ENCODE measurements at regions not wholly inside any gene's neighbourhood (a gene's known extent, or its start where the extent isn't known, plus 50 kb on each side); places are given as distances from the start of the nearest gene placed in this dataset.

GRCh38 chr16:63618896-63619485 is 1502.9 kb downstream of the CDH11 start:
- no peak overlapping the region for H3K27ac ChIP-seq
- no peak for DNase-seq
- H3K4me3 ChIP-seq: no peak overlapping the region
- H3K36me3 ChIP-seq: no peaks in the 10 kb centered on the region
- H3K4me1 ChIP-seq: peaks cover 0 to 15% (median 0%) of the 10 kb centered on the region in 4 donors
- H3K9me3 ChIP-seq: no peaks in the 10 kb centered on the region
- no peak for TF ChIP-seq CTCF (IDR thresholded peaks at IDR 0.05)
- H3K27me3 ChIP-seq: peaks cover 0 to 17% of the 10 kb centered on the region in 2 donors
- intact Hi-C loops (cut with DNase I; ENCODE audit: low total_unique reads): no loop called here

DNA sequence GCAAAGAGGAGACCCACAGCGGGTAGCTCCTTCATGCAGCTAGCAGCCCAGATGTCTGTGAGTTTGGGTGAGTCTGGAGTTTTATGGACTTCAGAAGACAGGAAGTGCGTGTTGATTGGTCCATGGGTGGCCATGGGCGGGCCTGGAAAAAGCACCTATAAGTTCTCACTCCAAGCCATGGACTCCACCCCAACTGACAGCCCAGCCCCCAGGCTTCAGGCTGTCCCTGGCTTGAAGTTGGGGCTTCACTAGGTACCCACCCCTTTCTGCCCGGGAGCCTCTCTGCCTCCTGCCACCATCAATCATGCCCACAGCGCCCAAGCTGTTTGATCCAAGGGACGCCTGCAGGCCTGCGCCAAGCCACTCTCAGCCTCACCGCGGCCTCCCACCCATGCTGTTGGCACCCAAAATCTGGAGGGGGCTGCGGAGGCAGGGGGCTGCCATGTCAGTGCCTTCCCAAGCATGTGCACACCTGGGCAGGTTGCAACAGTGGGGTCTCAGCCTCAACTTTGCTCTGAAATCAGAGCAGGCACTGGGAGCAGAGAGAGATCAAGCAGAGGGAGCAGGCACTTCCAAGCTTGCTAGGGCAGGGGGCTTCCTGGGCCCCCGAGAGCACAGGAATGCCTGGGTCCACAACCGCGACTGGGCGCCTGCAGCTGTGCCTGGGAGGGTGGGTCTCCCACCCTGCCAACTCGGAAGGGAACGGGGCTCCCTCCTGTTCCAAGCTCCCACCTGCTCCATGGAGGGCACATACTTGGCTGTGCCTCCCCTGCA is 1503.7 kb downstream of the CDH11 start:
- Histone ChIP-seq H3K4me1 (peaks cover 0 to 15% (median 0%) of the 10 kb centered on the region in 4 donors), H3K9me3 (no peaks in the 10 kb centered on the region), H3K4me3 (no peak overlapping the region), H3K27ac (no peak overlapping the region), H3K36me3 (no peaks in the 10 kb centered on the region), H3K27me3 (peaks cover 0 to 17% of the 10 kb centered on the region in 2 donors)
- intact Hi-C loops (cut with DNase I; ENCODE audit: low total_unique reads): no loop called here
- DNase-seq: no peak
- no peak for TF ChIP-seq CTCF (IDR thresholded peaks at IDR 0.05)

DNA sequence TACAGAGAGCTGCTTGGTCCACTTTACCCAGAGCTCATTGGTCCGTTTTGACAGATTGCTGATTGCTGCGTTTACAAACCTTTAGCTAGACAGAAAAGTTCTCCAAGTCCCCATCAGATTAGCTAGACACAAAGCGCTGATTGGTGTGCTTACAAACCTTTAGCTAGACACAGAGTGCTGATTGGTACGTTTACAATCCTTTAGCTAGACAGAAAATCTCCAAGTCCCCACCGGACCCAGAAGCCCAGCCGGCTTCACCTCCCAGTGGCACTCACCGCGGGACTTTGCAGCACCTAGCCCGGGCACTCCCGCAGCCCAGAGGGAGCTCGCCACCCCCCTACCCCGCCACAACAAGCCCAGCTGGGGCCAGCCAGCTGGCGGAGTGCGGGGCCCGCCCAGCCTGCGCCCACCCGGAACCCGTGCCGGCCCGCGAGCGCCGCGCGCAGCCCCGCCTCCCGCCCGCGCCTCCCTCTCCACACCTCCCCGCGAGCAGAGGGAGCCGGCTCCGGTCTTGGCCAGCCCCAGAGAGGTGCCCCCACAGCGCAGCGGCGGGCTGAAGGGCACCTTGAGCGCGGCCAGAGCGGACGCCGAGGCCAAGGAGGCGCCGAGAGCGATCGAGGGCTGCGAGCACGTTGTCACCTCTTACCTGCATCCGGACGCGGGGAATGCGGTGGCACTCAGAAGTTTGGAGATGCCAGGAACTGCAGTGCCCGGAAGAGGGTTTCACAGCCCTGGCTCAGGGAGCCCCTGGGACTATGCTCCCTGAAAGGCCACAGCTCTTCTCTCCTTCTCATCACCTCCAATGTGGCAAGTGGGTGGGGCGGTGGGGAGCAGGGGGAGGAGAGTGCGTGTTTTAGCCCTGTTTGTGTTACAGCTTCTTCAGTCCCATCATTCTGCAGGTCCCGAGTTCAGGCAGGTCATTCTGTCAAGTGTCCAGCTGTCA is 1504.5 kb downstream of the CDH11 start:
- no peak for DNase-seq
- intact Hi-C loops (cut with DNase I; ENCODE audit: low total_unique reads): no loop called here

DNA sequence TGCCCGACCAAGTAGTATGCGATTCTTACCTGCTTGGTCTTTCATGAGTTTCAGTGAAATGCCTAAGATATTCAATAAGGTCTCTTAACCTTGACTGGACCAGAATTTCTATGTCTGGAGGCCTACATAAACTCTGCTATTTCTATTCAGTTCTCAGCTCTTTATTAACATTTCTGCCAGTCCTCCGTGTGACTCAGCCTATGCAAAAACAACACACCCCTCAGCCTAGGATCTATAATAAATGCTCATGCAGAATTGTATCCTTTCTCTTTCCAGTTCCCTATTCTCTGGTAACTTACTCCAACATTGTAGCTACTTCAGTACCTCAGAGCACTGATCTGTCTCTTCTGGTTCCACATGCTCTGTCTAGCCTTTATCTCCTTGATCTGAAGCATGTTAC is 1507.4 kb downstream of the CDH11 start:
- DNase-seq: no peak
- Histone ChIP-seq H3K4me1 (peaks cover 0 to 15% (median 0%) of the 10 kb centered on the region in 4 donors), H3K4me3 (no peak overlapping the region), H3K36me3 (no peaks in the 10 kb centered on the region), H3K9me3 (no peaks in the 10 kb centered on the region), H3K27me3 (peaks cover 0 to 17% of the 10 kb centered on the region in 2 donors), H3K27ac (no peak overlapping the region)
- intact Hi-C loops (cut with DNase I; ENCODE audit: low total_unique reads): no loop called here
- no peak for TF ChIP-seq CTCF (IDR thresholded peaks at IDR 0.05)

More for the DNA sequence above, 1504.5 kb downstream of the CDH11 start:
- H3K4me1 ChIP-seq: peaks cover 0 to 15% (median 0%) of the 10 kb centered on the region in 4 donors
- H3K4me3 ChIP-seq: peak overlapping the region; percentile 25 to 37
- H3K27me3 ChIP-seq: peaks cover 0 to 17% of the 10 kb centered on the region in 2 donors
- no peaks in the 10 kb centered on the region for H3K36me3 ChIP-seq
- H3K27ac ChIP-seq: no peak overlapping the region
- H3K9me3 ChIP-seq: no peaks in the 10 kb centered on the region
- no peak for TF ChIP-seq CTCF (IDR thresholded peaks at IDR 0.05)

- peaks cover 0 to 17% of the 10 kb centered on the region in 2 donors for H3K27me3 ChIP-seq
- no peak overlapping the region for H3K27ac ChIP-seq
- no peak overlapping the region for H3K4me3 ChIP-seq
- no peaks in the 10 kb centered on the region for H3K36me3 ChIP-seq
- DNase-seq: no peak
- H3K9me3 ChIP-seq: no peaks in the 10 kb centered on the region
- intact Hi-C loops (cut with DNase I; ENCODE audit: low total_unique reads): no loop called here
- TF ChIP-seq CTCF (IDR thresholded peaks at IDR 0.05): no peak
- H3K4me1 ChIP-seq: peaks cover 0 to 15% (median 0%) of the 10 kb centered on the region in 4 donors
Observed at GRCh38 chr16:63613701-63614100, 1508.2 kb downstream of the CDH11 start.

Data from tibial artery (tissue), 4 donors.